GM12891 (cell line): ENCODE measurements at regions not wholly inside any gene's neighbourhood (a gene's known extent, or its start where the extent isn't known, plus 50 kb on each side); places are given as distances from the start of the nearest gene placed in this dataset.

Experiments used
- POLR2AphosphoS5 ChIP-seq: IDR thresholded peaks from 2 replicates; pipeline ENCODE4 v1.6.1; 2011; ENCODE audit warnings: low read depth, low read length, control low read depth
- SPI1 ChIP-seq: IDR thresholded peaks from 2 replicates; pipeline ENCODE4 v1.6.1; 2011; ENCODE audit warnings: low read depth, low read length, control low read depth

DNA sequence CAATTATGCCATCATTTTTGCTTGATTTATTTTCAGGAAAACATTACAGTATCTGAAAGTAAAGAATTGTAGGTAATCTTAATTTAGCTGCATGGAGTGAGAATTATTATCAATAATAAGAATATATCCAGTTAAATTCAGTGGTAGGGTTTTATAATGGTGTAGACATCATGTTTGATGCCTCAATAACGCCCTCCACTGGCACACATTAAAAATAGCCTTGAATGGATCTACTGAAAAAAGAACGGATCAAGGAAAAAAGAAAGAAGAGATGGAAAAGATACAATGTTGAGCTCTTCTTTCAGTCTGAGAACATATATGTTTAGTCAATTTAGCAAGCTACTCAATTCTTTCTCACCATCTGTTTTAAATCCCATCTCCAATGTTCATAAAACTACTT, 319.2 kb downstream of the CDC14C start:
- TF ChIP-seq SPI1: no peak
- no peak for TF ChIP-seq POLR2AphosphoS5
